Neural progenitor cell (in vitro differentiated cells): ENCODE measurements at regions not wholly inside any gene's neighbourhood (a gene's known extent, or its start where the extent isn't known, plus 50 kb on each side); places are given as distances from the start of the nearest gene placed in this dataset.

ENCODE experiments used
- DNase-seq: peaks from one replicate; pipeline ENCODE4 v3.0.0-alpha.2; 2016; ENCODE audit warnings: low spot score
- H2AFZ ChIP-seq: fragments of 200-600 bp; sonication (generic); replicated peaks from 2 replicates; pipeline ENCODE4 v1.6.1; 2016; ENCODE audit warnings: antibody characterized with exemption
- H3F3A ChIP-seq: fragments of 200-600 bp; sonication (generic); 2 replicates; pipeline ENCODE4 v1.6.1; 2016; ENCODE audit warnings: antibody characterized with exemption, low read depth
- H3K27ac ChIP-seq: fragments of 200-600 bp; sonication (generic); 2 replicates; pipeline ENCODE4 v1.5.1; 2016; ENCODE audit warnings: mild to moderate bottlenecking
- H3K27me3 ChIP-seq: fragments of 200-600 bp; sonication (generic); 2 replicates; pipeline ENCODE4 v1.6.1; 2016; ENCODE audit warnings: mild to moderate bottlenecking, moderate library complexity
- H3K36me3 ChIP-seq: fragments of 200-600 bp; sonication (generic); 2 replicates; pipeline ENCODE4 v1.5.1; 2016
- H3K4me1 ChIP-seq: fragments of 200-600 bp; sonication (generic); 2 replicates; pipeline ENCODE4 v1.6.1; 2016; ENCODE audit warnings: mixed run types
- H3K4me2 ChIP-seq: fragments of 200-600 bp; sonication (generic); 2 replicates; pipeline ENCODE4 v1.6.1; 2016
- H3K4me3 ChIP-seq: fragments of 200-600 bp; sonication (generic); 2 replicates; pipeline ENCODE4 v1.5.1; 2016
- H3K79me2 ChIP-seq: fragments of 200-600 bp; sonication (generic); 2 replicates; pipeline ENCODE4 v1.6.1; 2016; ENCODE audit warnings: low read depth
- H3K9ac ChIP-seq: fragments of 200-600 bp; sonication (generic); 2 replicates; pipeline ENCODE4 v1.6.1; 2016
- H3K9me3 ChIP-seq: fragments of 200-600 bp; sonication (generic); 2 replicates; pipeline ENCODE4 v1.5.1; 2016; ENCODE audit warnings: low read depth
- H4K20me1 ChIP-seq: fragments of 200-600 bp; sonication (generic); 2 replicates; pipeline ENCODE4 v1.6.1; 2016; ENCODE audit warnings: low read depth
- H3K27ac Mint-ChIP-seq: 3 replicates; pipeline ENCODE4 v1.8.0; 2021; ENCODE audit warnings: mixed read lengths
- H3K27me3 Mint-ChIP-seq: 2 replicates; pipeline ENCODE4 v1.8.0; 2022; ENCODE audit warnings: low read depth, mild to moderate bottlenecking, inconsistent platforms, moderate library complexity, mixed read lengths; ENCODE audit not compliant: insufficient read depth
- H3K36me3 Mint-ChIP-seq: 3 replicates; pipeline ENCODE4 v1.8.0; 2021; ENCODE audit warnings: mixed read lengths
- H3K4me1 Mint-ChIP-seq: 3 replicates; pipeline ENCODE4 v1.8.0; 2021; ENCODE audit warnings: mixed read lengths
- H3K4me3 Mint-ChIP-seq: 3 replicates; pipeline ENCODE4 v1.8.0; 2021; ENCODE audit warnings: mild to moderate bottlenecking, moderate library complexity, mixed read lengths
- H3K9me3 Mint-ChIP-seq: 3 replicates; pipeline ENCODE4 v1.8.0; 2020; ENCODE audit warnings: mixed read lengths
- EZH2 ChIP-seq: fragments of 200-600 bp; sonication (generic); IDR thresholded peaks from 2 replicates; pipeline ENCODE4 v1.6.1; 2017; ENCODE audit warnings: antibody characterized with exemption, mild to moderate bottlenecking, moderate library complexity
- EZH2phosphoT487 ChIP-seq: fragments of 200-600 bp; sonication (generic); IDR thresholded peaks from 2 replicates; pipeline ENCODE4 v1.6.1; 2017; ENCODE audit warnings: antibody characterized with exemption
- TF ChIP-seq, protein P1 (sequence below): fragments of 200-600 bp; sonication (generic); IDR thresholded peaks from 2 replicates; pipeline ENCODE4 v1.5.1; 2017; ENCODE audit warnings: antibody characterized with exemption, mild to moderate bottlenecking

DNA sequence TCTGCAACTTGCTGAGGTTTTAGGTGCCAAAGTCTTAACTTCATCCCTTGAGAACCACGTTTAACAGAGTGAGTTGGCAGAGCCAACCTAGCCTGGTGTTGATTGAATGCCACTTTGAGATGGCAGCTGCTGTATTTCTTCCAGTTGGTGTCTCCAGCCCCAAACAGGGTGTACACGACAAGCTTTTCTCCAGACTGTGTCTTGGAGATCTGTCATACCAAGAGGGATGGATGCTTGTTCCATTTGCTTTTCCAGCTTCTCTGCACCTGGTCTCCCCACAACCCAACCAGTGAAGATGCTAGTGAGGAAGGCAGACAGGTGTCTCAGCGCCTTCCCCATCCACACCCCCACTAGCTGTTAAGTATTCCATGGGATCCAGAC lies 141.1 kb upstream of the HS3ST2 start:
- Histone ChIP-seq H2AFZ (no peak overlapping the region), H3F3A (peaks cover 3% of the 10 kb centered on the region)
- no peak for DNase-seq

DNA sequence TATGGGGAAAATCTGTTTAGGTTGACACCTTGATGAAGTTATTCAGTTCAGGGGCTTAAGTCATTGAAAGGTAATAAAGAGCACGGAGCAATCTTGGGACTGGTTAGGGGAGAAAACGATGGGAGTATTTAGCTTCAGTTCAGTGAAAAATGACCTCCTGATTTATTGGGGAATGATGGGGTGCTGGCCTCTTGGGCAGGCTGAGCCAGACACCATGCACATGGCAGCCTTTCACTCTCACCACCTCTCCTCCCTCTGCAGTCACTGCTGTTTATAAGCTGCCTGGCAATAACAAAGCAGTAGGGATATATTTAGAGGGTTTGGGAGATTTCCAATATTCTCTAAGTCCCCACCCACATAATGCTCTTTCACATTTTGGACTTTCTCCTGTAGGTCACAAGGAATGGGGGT lies 140.5 kb upstream of the HS3ST2 start:
- TF ChIP-seq, protein P1, sequence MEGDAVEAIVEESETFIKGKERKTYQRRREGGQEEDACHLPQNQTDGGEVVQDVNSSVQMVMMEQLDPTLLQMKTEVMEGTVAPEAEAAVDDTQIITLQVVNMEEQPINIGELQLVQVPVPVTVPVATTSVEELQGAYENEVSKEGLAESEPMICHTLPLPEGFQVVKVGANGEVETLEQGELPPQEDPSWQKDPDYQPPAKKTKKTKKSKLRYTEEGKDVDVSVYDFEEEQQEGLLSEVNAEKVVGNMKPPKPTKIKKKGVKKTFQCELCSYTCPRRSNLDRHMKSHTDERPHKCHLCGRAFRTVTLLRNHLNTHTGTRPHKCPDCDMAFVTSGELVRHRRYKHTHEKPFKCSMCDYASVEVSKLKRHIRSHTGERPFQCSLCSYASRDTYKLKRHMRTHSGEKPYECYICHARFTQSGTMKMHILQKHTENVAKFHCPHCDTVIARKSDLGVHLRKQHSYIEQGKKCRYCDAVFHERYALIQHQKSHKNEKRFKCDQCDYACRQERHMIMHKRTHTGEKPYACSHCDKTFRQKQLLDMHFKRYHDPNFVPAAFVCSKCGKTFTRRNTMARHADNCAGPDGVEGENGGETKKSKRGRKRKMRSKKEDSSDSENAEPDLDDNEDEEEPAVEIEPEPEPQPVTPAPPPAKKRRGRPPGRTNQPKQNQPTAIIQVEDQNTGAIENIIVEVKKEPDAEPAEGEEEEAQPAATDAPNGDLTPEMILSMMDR, result no peak
- no peak for TF ChIP-seq EZH2
- TF ChIP-seq EZH2phosphoT487, result no peak
- Histone ChIP-seq H3K4me1 (peaks cover 12% of the 10 kb centered on the region), H3F3A (peaks cover 3% of the 10 kb centered on the region), H3K79me2 (no peaks in the 10 kb centered on the region), H2AFZ (no peak overlapping the region), H3K27me3 (no peaks in the 10 kb centered on the region), H3K4me3 (no peak overlapping the region), H3K36me3 (no peaks in the 10 kb centered on the region), H3K4me2 (no peak overlapping the region), H3K9ac (no peak overlapping the region), H4K20me1 (no peaks in the 10 kb centered on the region), H3K27ac (no peak overlapping the region), H3K9me3 (no peaks in the 10 kb centered on the region)
- no peak overlapping the region for H3K4me3 Mint-ChIP-seq
- H3K27me3 Mint-ChIP-seq, result no peaks in the 10 kb centered on the region
- H3K36me3 Mint-ChIP-seq, result no peaks in the 10 kb centered on the region
- no peak overlapping the region for H3K27ac Mint-ChIP-seq
- DNase-seq, result no peak
- H3K9me3 Mint-ChIP-seq, result no peaks in the 10 kb centered on the region
- H3K4me1 Mint-ChIP-seq, result no peaks in the 10 kb centered on the region

More for the DNA sequence above, 141.1 kb upstream of the HS3ST2 start:
- Mint-ChIP-seq H3K9me3 (no peaks in the 10 kb centered on the region), H3K36me3 (no peaks in the 10 kb centered on the region), H3K27me3 (no peaks in the 10 kb centered on the region), H3K4me1 (no peaks in the 10 kb centered on the region), H3K4me3 (no peak overlapping the region), H3K27ac (no peak overlapping the region)
- peaks cover 12% of the 10 kb centered on the region for H3K4me1 ChIP-seq
- no peak overlapping the region for H3K4me2 ChIP-seq
- H3K9ac ChIP-seq, result no peak overlapping the region
- no peak overlapping the region for H3K4me3 ChIP-seq
- H3K27ac ChIP-seq, result no peak overlapping the region
- no peaks in the 10 kb centered on the region for H4K20me1 ChIP-seq
- H3K36me3 ChIP-seq, result no peaks in the 10 kb centered on the region
- TF ChIP-seq, protein P1, result no peak
- no peak for TF ChIP-seq EZH2
- TF ChIP-seq EZH2phosphoT487, result no peak
- H3K79me2 ChIP-seq, result no peaks in the 10 kb centered on the region
- H3K9me3 ChIP-seq, result no peaks in the 10 kb centered on the region
- no peaks in the 10 kb centered on the region for H3K27me3 ChIP-seq

DNA sequence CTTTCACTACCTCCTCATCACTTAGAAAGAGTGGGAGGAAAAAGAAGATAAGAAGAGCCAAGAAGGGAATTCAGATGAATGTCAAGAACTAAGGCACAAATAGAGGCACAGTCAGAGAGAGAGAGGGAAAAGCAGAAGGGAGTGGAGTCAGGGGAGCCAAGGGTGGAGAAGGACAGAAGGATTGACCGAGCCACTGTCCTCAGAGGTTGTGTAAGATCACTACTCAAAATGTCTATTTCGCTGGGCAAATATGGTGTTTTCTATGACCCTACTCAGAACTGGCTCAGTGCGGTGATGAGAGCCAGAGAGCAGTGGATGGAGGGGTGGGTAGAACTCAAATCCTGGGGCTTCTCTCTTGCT lies 139.2 kb upstream of the HS3ST2 start:
- H3K27ac ChIP-seq, result no peak overlapping the region
- no peaks in the 10 kb centered on the region for H3F3A ChIP-seq
- no peak overlapping the region for H3K4me3 ChIP-seq
- H3K36me3 Mint-ChIP-seq, result no peaks in the 10 kb centered on the region
- H3K4me2 ChIP-seq, result no peak overlapping the region
- no peaks in the 10 kb centered on the region for H3K9me3 Mint-ChIP-seq
- H3K9me3 ChIP-seq, result no peaks in the 10 kb centered on the region
- no peaks in the 10 kb centered on the region for H3K27me3 Mint-ChIP-seq
- H3K4me1 Mint-ChIP-seq, result no peaks in the 10 kb centered on the region
- no peak overlapping the region for H2AFZ ChIP-seq
- H3K27ac Mint-ChIP-seq, result no peak overlapping the region
- no peak overlapping the region for H3K9ac ChIP-seq
- H4K20me1 ChIP-seq, result no peaks in the 10 kb centered on the region
- DNase-seq, result no peak
- H3K4me3 Mint-ChIP-seq, result no peak overlapping the region
- TF ChIP-seq EZH2 (no peak), EZH2phosphoT487 (no peak)
- TF ChIP-seq, protein P1, result no peak
- no peaks in the 10 kb centered on the region for H3K36me3 ChIP-seq
- no peaks in the 10 kb centered on the region for H3K27me3 ChIP-seq
- no peaks in the 10 kb centered on the region for H3K79me2 ChIP-seq
- H3K4me1 ChIP-seq, result peaks cover 12% of the 10 kb centered on the region
